SH-SY5Y (cell line): ENCODE measurements at regions not wholly inside any gene's neighbourhood (a gene's known extent, or its start where the extent isn't known, plus 50 kb on each side); places are given as distances from the start of the nearest gene placed in this dataset.

Experiments used
- GATA2 ChIP-seq: IDR thresholded peaks from 2 replicates; pipeline ENCODE4 v1.6.1; 2011; ENCODE audit warnings: mild to moderate bottlenecking, low read depth, low read length
- GATA3 ChIP-seq: IDR thresholded peaks from 2 replicates; pipeline ENCODE4 v1.6.1; 2011; ENCODE audit warnings: low read depth, mild to moderate bottlenecking, low read length, moderate library complexity

- no peak for TF ChIP-seq GATA2
- no peak for TF ChIP-seq GATA3
Observed at GRCh38 chr16:49011901-49012300, 269.7 kb downstream of the CBLN1 start.
